HG03469 (cell line): ENCODE measurements at regions not wholly inside any gene's neighbourhood (a gene's known extent, or its start where the extent isn't known, plus 50 kb on each side); places are given as distances from the start of the nearest gene placed in this dataset.

Experiments used
- ATAC-seq: cut with Tn5 transposase; IDR thresholded peaks from one replicate; pipeline ENCODE4 v1.9.1; 2021; ENCODE audit warnings: mild to moderate bottlenecking, moderate library complexity, moderate number of reproducible peaks; ENCODE audit not compliant: unreplicated experiment

DNA sequence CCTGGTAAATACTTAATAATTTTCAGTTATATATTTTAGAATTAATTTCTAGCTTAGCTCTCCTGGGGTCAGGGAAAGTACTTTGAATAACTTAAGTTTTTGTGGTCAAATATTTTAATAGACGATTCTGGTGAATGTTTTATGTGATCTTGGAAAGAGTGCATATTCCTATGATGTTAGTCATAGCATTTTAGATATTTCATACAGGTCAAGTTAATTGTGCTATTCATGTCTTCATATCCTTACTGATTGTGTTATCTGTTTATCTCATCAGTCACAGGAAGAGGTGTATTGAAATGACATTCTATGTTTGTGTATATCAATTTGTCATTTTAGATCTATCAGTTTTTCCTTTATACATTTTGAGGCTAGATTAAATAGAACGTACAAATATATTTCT is 576.2 kb downstream of the CPS1 start:
- ATAC-seq, result no peak

DNA sequence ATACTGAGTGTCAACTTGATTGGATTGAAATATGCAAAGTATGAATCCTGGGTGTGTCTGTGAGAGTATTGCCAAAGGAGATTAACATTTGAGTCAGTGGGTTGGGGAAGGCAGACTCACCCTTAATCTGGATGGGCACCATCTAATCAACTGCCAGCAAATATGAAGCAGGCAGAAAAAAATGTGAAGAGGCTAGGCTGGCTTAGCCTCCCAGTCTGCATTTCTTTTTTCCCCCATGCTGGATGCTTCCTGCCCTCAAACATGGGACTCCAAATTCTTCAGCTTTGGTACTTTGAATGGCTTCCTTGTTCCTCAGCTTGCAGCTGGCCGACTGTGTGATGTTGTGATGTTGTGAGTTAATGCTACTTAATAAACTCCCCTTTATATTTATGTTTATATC is 577.4 kb downstream of the CPS1 start:
- no peak for ATAC-seq

DNA sequence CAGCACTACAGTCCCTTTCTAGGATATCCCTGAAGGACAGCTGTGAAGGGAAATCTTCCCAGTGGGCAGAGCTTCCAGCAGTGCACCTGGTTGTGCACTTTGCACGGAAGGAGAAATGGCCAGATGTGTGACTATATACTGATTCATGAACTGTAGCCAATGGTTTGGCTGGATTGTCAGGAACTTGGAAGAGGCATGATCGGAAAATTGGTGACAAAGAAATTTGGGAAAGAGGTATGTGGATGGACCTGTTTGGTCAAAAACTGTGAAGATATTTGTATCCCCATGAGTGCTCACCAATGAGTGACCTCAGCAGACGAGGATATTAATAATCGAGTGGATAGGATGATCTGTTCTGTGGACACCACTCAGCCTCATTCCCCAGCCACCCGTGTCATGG is 582.2 kb downstream of the CPS1 start:
- ATAC-seq, result no peak

DNA sequence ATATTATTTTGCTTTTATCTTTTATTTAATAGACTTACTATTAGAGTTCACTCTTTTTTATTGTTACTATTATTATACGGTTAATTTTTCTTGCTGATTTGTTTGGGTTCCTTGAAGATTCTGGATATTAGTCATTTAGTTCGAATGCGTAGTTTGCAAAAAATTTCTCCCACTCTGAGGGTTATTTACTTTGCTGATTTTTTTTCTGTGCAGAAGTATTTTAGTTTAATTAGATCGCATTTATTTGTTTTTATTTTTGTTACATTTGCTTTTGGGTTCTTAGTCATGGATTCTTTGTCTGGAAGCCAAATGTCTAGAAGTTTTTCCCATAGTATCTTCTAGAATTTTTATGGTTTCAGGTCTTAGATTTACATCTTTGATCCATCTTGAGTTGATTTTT is 585.2 kb downstream of the CPS1 start:
- no peak for ATAC-seq

DNA sequence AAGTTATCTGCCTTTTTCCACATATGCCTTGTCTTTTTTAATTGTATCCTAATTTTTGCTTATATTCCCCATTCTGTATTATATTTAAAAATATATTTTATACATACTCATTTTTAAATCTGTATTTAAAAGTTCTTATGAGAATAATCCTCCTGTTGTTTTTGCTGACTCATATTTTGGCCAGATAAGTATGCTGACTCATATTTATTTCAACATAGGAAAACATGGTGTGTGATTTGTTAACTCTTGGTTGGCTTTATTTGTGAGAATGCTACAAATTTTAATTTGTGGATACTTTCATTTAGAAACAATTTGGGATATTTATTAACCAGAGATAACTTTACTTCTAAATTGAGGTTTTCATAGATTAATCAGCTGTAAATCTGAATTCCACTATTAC is 587.7 kb downstream of the CPS1 start:
- ATAC-seq, result no peak

DNA sequence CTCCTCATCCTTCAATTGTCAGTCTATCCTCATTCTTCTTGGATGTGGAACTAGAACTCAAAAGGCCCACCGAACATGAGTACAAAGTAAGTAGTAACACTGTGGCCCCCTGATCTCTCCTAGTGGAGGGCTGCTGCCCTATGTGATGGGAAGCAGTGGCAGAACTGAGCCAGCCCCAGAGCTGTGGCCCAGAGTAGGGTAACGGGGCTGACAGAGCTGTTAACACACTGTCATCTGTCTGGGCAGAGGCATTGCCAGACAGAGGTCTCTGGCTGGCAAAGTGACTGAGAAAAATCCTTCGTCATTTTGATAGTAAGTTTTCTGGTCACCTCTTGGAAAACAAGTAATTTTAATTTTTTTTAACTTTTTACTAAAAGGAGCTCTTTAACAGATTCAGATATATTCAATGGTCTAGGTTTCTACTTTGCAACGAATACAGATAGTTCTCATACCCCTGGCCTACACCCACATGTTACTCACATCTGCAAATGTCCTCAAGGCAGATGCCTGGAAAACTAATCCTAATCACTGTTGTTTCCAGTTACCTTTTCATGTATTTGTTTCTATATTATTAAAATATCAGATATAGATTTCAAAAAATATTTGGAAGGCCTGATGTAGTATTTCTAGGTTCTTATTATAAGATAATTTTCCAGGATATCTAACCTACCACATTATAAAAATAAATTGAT is 588.7 kb downstream of the CPS1 start:
- ATAC-seq, result no peak

DNA sequence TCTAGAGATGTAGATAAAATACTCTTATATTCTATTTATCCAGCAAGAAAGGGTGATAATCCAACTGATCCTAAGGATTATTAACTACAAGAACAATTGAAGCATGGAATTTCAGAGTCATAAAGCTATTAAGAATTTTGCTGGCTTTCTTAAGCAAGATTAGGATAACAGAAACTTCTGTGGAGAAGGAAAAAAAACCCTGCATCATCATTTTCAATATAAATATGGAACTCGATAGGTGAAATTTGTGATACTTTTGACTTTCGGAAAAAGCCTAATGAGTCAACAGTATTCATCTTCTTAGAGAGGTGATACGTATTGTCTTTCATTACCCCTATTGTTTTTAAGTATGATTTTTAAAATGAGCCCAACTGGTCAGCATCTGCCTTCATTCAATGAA is 593.3 kb downstream of the CPS1 start:
- no peak for ATAC-seq

DNA sequence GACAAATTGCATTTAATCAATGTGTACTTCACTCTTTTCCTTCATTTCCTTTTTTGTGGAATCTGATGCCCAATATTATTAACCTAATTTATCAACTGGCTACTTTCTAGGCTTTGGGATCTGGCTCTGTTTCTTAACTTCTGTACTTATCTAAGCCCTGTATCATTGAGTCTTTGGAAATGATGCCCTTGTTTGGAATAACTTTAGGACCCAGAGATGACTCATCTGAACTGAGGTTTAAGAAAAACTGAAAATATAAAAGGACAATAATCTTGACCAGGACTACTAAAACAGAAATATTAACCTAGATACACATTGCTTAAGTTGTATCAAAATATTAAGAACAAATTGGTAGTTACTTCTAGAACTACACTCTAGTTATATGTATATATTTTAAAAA is 600.8 kb downstream of the CPS1 start:
- no peak for ATAC-seq

DNA sequence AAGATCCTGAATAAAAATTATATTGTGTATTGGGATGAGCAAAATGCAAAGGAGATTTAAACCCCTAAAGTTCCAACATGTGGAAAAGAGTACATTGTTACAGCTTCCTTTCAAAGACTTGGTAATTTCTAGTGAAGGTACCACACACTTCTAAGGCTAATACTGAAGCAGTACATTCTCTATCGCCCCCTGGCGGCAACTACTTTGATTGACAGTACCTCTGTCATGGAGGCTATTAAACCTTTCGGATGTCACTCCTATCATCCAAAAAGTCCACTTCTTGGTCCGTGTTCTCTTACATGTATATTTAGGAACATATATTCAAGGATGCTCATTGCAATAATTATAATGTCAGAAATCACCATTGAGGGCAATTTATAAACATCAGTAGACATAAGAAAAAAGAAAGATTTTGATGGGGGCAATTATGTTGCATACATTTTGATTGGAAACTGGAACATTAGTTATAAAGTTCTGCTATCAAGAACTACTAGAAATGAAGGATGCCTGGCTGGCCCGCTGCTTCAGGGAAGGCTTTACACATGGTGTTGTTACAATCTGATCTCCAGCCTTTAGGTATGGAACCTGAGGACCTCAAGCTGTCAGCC is 601.6 kb downstream of the CPS1 start:
- peak; percentile 100 for ATAC-seq

DNA sequence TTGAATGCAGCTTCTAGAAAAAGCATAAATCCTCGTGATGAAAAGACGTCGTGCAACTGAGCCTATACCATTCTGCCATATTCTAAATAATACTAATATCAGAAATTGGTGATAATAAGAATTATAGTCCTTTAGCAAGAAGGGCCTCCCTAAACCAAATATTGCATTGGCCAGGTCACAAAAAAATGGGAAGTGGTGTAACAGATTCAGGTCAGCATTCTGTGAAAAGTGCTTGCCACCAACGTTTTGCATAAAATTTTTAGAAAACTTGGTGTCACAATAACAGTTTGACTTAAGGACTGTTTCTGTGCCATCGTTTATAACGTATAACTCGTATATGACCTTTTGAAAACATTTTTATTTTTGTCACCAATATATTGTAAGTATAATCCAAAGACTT is 603.6 kb downstream of the CPS1 start:
- ATAC-seq, result no peak

DNA sequence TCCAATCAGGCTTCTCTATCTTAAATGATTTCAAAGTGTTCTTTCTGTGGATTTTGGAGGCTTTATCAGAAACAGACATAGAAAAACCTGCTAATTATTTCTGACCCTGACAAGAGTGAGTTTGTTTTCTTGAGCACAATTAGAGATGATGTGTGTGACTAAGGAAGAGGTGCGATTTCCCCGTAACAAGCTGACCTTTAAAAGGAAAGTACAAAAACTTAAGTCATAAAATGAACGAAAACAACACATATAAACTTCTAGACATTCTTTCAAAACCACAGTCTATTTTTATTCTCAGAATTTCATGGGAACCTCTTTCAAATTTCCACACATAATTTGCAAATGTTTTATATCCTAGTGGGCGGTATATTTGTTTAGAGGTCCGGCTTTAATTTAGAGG is 604.8 kb downstream of the CPS1 start:
- ATAC-seq, result no peak

DNA sequence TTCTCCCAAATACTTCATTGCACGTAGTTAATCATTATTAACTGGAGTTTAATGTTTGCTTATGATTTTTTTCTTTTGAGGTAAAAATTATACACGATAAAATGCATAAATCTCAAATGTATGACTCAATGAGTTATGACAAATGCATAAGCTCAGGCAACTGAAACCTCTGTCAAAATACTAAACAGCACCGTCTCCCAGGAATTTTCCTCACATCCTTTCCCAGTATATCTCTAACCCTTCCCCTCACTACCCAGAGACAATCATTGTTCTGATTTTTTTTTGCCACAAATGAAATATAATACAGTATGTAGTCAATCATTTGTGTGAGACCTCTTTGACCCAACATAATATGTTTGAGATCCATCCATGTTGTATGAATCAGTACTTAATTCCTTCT is 606.5 kb downstream of the CPS1 start:
- no peak for ATAC-seq

DNA sequence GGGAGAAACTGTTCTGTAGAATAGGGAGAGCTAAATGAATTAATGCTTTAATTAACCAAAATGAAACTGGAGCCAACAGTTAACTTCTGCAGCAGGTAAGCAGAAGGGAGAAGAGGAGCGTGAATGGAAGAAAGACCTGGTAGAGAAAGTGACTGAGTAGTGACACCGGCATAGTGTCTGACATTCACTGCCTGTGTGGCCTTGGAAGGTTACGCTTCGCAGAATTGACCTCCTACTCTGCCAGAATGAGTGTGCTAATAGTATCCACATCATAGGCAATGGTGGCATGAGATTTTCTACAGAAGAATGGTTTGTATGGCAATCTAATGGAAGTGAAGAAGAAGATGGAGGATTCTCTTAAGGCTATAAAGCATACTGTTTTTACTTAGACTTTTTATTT is 614.4 kb downstream of the CPS1 start:
- no peak for ATAC-seq

DNA sequence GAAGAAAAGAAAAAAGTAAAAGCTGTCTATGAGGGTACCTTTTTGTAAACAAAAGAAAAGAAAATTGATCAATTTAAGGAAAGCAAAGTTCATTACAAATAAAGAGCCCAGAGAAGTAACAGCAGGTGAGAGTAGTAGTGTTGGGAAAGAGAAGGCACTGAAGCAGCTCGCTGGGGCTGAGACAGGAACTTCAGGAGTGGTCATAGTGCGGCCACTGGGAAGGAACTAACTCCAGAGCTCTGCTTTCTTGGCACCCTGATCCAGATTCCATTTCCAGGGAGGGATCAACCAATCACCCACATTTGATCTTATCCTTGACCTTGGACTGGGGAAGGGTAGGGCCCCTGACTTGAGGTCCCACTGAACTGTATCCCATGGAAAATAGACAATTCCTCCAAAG is 617.6 kb downstream of the CPS1 start:
- no peak for ATAC-seq

DNA sequence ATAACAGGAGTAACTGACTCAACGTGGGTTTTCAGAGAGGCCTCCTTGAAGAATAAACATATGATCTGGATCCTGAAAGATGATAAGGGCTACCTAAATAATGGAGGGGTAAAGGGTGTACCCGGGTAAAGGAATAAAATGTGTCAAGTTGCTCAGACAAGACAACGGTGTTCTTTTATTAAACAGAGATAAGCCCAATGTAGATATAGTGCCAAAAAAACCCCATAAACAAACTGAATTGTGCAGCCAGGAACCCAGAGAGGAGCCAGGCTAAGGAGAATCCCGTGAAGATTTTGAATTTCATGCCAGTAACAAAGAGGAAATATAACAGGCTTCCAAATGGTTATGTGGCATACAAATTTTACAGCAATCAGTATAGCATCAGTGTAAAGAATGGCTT is 618.2 kb downstream of the CPS1 start:
- ATAC-seq, result no peak

DNA sequence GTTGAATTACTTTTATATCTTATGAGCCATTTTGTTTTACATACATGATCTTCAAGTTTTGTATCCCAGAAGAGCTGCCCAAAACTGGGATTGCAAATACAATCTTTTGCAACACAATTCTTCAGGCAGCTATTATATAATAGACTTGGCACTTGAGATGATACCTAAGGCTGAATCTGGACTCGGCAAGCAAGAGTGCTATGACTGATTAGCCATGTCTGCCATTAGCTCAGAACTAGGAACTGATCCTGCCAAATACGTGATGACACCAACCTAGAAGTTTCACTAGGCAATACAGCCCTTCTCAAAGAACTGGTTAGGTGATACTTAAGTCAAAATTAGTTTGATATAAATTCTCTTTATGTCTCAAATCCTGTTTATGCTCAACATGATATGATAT is 619.6 kb downstream of the CPS1 start:
- no peak for ATAC-seq

DNA sequence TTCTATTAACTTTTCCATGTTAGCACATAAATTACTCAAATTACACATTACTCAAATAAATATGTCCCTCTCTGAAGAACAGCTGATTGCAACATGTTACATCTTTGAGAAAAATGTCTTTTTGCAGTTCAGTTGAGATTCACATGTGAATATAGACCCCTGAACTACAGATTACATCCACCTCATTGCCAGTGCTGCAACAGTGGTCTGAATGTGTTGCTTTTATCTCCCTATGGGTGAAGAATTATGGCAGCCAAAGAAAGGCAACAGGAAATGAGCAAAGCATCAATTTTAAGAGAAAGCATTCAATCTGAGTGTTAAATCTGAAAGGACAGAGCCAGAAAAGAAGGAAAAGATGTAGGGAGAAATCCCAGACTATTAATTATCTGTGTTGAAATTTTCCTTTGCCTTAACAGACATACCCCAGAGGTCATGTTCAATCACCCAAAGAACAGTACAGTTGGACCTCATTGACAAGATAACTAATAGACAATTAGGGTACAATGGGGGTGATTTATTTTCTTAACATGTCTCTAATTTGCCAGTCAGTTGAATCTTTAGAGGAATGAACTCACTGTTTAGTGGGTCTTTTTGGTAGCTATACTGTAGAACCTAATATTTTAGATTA is 620.2 kb downstream of the CPS1 start:
- no peak for ATAC-seq

DNA sequence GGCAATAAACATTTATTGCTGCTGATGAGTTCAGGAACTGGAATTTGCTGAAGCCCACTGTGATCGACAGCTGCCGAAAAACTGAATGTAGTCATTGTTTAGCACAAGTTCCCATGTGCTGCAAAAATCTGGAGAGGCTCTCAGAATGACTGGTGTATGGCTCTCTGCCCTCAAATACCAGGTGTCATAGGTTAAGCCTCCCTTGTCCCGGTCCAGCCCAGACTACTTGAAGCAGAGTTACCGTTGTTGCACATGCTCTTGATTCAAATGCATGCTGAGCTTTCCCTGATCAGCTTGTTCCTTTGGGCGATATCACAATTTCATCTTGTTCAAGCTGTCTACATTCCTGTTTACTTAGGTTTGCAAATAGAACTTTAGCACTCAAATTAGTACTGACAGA is 625.2 kb downstream of the CPS1 start:
- ATAC-seq, result no peak

DNA sequence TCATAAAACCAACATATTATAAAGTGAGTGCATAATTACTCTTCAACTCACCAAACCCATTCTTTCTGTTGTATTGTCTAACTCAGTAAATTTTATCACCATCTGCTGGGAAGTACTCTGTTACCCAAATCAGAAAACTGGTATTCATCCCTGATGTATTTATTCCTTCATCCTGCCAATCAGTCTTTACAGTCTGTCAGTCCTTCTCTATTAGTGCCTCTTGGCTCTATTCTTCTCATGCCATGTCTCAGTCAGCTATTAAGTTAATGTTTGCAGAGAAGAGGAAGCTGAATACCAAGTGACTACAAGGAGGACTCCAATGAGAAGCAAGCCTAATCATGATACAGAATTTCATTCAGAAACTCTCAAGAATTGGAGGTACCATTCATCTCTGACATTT is 631.2 kb downstream of the CPS1 start:
- ATAC-seq, result no peak

DNA sequence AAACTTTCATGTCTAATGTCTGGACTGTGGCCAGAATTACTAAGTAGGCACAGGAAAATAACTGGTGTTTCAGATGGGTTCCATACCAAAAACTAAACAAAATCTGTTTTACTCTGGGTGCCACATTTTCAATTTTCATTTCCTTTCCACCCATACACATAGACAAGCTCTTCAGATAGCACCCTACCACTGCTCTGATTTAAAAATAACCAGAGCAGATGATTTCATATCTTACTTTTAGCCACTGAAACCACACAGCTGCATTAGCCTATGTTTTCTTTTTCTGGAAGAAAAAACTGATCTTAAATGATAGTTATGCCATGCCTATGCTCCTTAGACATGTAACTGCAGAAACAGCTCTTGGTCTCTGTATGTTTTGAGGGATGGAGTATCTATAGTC is 647.6 kb downstream of the CPS1 start:
- peak; percentile 80 for ATAC-seq

DNA sequence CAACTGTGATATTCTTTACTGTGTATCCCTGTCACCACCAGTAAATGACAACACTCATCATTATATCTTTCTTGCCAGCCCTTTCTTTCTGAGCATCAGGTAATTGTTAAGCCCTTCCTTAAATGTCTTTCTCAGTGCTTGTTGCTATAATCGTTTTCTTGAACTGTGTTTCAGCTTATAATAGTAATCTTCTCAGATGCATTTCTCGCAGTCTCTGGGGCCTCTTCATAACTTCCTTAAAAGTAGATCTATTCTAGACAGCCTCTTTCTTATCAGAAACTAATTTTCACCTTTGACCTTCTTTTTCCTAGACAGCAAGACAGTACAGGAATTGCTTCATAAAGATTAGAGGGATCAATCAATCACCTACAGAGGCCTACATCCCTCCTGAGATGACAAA is 648.1 kb downstream of the CPS1 start:
- ATAC-seq, result no peak

DNA sequence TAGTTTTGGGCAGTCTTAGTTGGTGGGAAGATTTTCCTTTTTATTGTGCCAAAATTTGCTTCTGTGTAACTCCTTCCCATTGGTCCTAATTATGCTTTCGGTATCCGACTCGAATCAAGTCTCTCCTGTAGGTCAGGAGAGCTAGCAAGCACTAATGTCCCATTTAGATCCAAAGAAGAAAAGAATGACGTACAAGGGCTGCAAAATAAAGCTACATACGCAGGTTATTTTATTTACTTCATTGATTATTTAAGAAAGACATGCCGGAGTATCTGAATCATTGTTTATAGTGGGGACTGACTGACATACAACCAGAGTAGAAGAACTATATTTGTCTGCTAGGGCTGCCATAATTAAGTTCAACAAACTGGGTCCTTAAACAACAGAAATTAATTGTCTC is 648.5 kb downstream of the CPS1 start:
- ATAC-seq, result no peak

DNA sequence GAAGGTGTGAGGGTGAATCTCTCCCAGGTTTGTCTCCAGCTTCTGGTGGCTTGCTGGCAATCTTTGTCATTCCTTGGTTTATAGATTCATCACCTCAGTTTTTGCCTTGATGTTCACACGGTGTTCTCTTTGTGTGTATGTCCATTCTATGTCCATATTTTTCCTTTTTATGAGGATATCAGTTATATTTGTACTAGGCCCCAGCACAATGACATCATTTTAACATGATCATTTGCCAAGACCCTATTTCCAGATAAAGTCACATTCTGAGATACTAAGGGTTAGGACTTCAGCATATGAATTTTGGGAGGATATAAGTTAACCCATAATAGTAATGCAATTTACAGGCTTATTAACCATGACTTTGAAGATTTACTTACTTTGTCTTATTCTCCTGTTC is 649.0 kb downstream of the CPS1 start:
- ATAC-seq, result no peak
